Aorta (tissue), 5 donors: ENCODE measurements at regions not wholly inside any gene's neighbourhood (a gene's known extent, or its start where the extent isn't known, plus 50 kb on each side); places are given as distances from the start of the nearest gene placed in this dataset.
"Not testable (repeated sequence)": the region's sequence is repeated elsewhere in the genome, so short reads cannot be mapped to it uniquely, and the experiment has no call there.

Source experiments
- ATAC-seq: fragments of 200-7000 bp; cut with Tn5 transposase; one replicate; pipeline ENCODE4 v1.9.1; 2022; ENCODE audit warnings: moderate library complexity; ENCODE audit not compliant: low FRiP score
- DNase-seq, 2 donors: peaks; one replicate each; pipeline ENCODE4 v3.0.0-alpha.2; 2020
- H3K27ac ChIP-seq, 2 donors: one replicate each; pipeline ENCODE4 v1.5.1; 2013; ENCODE audit warnings: low read length in 2 of 2, mild to moderate bottlenecking in 2 of 2, moderate library complexity in 2 of 2, control low read depth in 1 of 2, inconsistent platforms in 1 of 2, low read depth in 1 of 2
- H3K27me3 ChIP-seq, 2 donors: one replicate each; pipeline ENCODE4 v1.6.1; 2013; ENCODE audit warnings: control low read depth in 1 of 2, low read length in 1 of 2, mild to moderate bottlenecking in 1 of 2, moderate library complexity in 1 of 2; ENCODE audit not compliant: insufficient read depth in 2 of 2, control insufficient read depth in 1 of 2
- H3K36me3 ChIP-seq, 2 donors: one replicate each; pipeline ENCODE4 v1.6.1; 2013; ENCODE audit warnings: control low read depth in 1 of 2, low read length in 1 of 2, mild to moderate bottlenecking in 1 of 2; ENCODE audit not compliant: insufficient read depth in 2 of 2, control insufficient read depth in 1 of 2
- H3K4me1 ChIP-seq, 2 donors: one replicate each; pipeline ENCODE4 v1.6.1; 2013; ENCODE audit warnings: low read length in 2 of 2, control low read depth in 1 of 2, mild to moderate bottlenecking in 1 of 2, moderate library complexity in 1 of 2; ENCODE audit not compliant: insufficient read depth in 2 of 2, control insufficient read depth in 1 of 2
- H3K4me3 ChIP-seq, 2 donors: one replicate each; pipeline ENCODE4 v1.5.1; 2013; ENCODE audit warnings: low read length in 2 of 2, control low read depth in 1 of 2, mild to moderate bottlenecking in 1 of 2
- H3K9me3 ChIP-seq: one replicate; pipeline ENCODE4 v1.6.1; 2013; ENCODE audit warnings: mild to moderate bottlenecking, low read length; ENCODE audit not compliant: control insufficient read depth
- WGBS, 2 donors: extraction: QIAGEN DNeasy Blood & Tissue Kit; methylation state at CpG; one replicate each; pipeline ENCODE4 v1.1.7; 2013; 5-methylcytosine and 5-hydroxymethylcytosine counted together
- intact Hi-C, 2 donors: fragments of 100-400 bp; cut with DNase I; formaldehyde crosslinking; loops; one replicate each; pipeline versions ENCODE4 v1.14.2 to v1.15.0; 2022
- donor health status: healthy with polysubstance abuse.
- donor health status: Bipolar disorder and iron deficiency.
- donor health status: DM: no; HTN: no; CAD: no.
- donor health status: DM: no; HTN: no; CAD: no.
- donor health status: DM: yes; HTN: yes; CAD: no.

DNA sequence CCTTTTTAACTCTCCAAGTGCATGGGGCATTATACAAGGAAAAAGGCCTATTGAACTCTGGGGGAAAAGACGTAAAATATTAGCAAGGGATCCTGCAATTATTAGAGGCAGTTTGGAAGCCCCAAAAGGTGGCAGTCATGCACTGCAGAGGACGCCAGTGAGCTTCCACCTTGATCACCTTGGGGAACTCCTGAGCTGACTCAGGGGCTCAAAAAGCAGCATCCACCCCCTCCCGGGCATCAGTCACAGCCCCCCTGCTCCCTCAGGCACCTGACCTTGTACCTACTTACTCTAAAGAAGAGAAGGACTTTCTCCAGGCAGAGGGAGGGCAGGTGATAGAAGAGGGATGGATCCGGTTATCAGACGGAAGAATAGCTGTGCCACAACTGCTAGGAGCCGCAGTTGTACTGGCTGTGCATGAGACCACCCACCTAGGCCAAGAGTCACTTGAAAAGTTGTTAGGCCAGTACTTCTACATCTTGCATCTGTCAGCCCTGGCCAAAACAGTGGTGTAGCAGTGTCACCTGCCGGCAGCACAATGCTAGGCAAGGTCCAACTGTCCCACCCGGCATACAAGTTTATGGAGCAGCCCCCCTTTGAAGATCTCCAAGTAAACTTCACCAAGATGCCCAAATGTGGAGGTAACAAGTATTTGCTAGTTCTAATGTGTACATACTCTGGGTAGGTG, 601.6 kb downstream of the UQCRFS1 start:
- H3K36me3 ChIP-seq, intact Hi-C loops, H3K4me1 ChIP-seq, H3K27me3 ChIP-seq, H3K9me3 ChIP-seq, ATAC-seq, DNase-seq, H3K27ac ChIP-seq, H3K4me3 ChIP-seq: not testable (repeated sequence)
- 81 to 85% methylated on average over 8 of the region's 8 CpGs for WGBS, 2 donors

DNA sequence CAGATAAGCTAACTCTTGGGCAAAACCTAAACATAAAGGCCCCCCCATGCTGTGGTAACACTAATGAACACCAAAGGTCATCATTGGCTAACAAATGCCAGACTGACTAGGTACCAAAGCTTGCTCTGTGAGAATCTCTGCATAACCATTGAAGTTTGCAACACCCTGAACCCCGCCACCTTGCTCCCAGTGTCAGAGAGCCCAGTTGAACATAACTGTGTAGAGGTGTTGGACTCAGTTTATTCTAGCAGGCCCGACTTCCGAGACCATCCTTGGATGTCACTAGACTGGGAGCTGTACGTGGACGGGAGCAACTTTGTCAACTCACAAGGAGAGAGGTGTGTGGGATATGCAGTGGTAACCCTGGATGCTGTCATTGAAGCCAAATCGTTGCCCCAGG, 602.2 kb downstream of the UQCRFS1 start:
- H3K9me3 ChIP-seq = no peaks in the 10 kb centered on the region
- WGBS, 2 donors = 82 to 83% methylated on average over 6 of the region's 6 CpGs

DNA sequence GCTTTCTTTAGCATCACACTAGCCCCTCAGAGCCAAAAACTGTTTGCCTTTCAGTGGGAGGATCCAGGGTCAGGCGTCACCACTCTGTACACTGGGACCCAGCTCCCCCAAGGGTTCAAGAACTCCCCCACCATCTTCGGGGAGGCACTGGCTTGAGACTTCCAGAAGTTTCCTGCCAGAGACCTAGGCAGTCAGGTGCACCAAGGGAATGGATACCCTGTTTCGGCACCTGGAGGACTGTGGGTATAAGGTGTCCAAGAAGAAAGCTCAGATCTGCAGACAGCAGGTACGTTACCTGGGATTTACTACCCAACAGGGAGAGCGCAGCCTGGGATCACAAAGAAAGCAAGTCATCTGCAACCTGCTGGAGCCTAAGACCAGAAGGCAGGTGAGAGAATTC, 603.0 kb downstream of the UQCRFS1 start:
- no peaks in the 10 kb centered on the region for H3K36me3 ChIP-seq
- WGBS, 2 donors = 85 to 91% methylated on average over 5 of the region's 5 CpGs
- no peaks in the 10 kb centered on the region for H3K27me3 ChIP-seq
- H3K27ac ChIP-seq = no peak overlapping the region
- no peaks in the 10 kb centered on the region for H3K4me1 ChIP-seq
- no peaks in the 10 kb centered on the region for H3K9me3 ChIP-seq
- ATAC-seq = no peak
- no peak overlapping the region for H3K4me3 ChIP-seq
- DNase-seq = no peak
- intact Hi-C loops = no loop called here

More for the DNA sequence above, 602.2 kb downstream of the UQCRFS1 start:
- no peak for DNase-seq
- intact Hi-C loops = no loop called here
- no peak for ATAC-seq
- Histone ChIP-seq H3K36me3 (no peaks in the 10 kb centered on the region), H3K27ac (no peak overlapping the region), H3K27me3 (no peaks in the 10 kb centered on the region), H3K4me1 (no peaks in the 10 kb centered on the region), H3K4me3 (no peak overlapping the region)

DNA sequence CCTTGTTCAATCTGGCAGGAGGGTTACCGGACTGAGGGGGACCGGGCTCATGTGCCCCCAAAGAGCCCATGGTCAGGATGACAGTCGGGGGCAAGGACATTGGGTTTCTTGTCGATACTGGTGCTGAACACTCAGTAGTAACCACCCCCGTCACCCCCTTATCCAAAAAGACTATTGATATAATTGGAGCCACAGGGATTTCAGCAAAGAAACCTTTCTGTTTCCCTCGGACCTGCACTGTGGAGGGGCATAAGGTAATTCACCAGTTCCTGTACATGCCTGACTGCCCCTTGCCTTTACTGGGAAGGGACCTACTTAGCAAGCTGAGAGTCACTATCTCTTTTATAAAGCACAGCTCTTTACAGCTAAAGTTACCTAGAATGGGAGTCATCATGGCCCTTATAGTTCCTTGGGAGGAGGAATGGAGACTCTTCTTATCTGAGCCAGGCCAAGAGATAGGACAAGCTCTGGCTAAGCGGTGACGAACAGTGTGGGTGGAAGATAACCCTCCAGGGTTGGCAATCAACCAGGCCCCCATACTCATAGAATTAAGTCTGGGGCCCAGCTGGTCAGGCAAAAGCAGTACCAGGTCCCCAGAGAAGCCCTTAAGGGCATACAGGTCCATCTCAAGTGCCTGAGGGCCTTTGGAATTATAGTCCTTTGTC, 603.7 kb downstream of the UQCRFS1 start:
- WGBS, 2 donors = 77 to 88% methylated on average over 8 of the region's 8 CpGs
- Histone ChIP-seq H3K9me3 (no peaks in the 10 kb centered on the region), H3K27me3 (no peaks in the 10 kb centered on the region), H3K36me3 (no peaks in the 10 kb centered on the region), H3K27ac (no peak overlapping the region), H3K4me3 (no peak overlapping the region), H3K4me1 (no peaks in the 10 kb centered on the region)
- intact Hi-C loops = no loop called here
- no peak for ATAC-seq
- no peak for DNase-seq

DNA sequence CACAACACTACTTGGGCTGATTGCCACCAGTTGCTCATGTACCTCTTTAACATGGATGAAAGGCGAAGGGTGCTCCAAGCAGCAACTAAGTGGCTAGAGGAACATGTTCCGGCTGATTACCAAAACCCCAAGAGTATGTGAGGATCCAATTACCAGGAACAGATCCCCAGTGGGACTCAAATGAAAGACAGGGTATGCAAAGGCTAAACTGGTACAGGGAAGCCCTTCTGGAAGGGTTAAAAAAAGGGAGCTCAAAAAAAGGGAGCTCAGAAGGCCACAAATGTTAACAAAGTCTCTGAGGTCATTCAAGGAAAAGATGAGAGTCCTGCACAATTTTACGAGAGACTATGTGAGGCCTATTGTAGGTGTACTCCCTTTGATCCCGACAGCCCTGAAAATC, 604.7 kb downstream of the UQCRFS1 start:
- no peaks in the 10 kb centered on the region for H3K36me3 ChIP-seq
- 85 to 90% methylated on average over 4 of the region's 4 CpGs for WGBS, 2 donors
- no peak for ATAC-seq
- DNase-seq = no peak
- intact Hi-C loops = no loop called here
- no peak overlapping the region for H3K4me3 ChIP-seq
- H3K27me3 ChIP-seq = no peaks in the 10 kb centered on the region
- no peak overlapping the region for H3K27ac ChIP-seq
- H3K9me3 ChIP-seq = no peaks in the 10 kb centered on the region
- no peaks in the 10 kb centered on the region for H3K4me1 ChIP-seq

DNA sequence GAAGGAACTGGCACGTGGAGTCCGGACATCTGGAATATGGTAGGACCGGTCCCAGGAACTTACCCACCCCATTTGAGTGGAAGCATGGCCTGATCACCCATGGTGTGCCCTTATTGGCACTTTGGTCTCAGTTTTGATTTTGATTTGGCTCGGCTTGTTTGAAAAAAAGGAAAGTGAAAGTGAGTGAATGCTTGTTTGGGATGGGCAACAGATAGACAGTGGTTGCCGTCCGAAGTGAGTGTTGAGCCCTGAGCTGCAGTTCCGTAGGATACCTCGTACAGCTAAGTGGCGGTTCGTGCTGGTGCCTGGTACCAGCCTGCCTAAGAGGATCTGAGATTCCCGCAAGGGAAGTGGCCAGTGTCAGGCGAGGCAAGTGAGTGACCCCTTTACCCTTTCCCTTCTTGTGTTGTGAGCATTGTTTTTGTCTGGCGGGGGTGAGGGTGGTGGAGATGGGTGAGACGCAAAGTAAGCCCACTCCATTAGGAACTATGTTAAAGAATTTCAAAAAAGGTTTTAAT, 605.8 kb downstream of the UQCRFS1 start:
- Histone ChIP-seq H3K36me3 (no peaks in the 10 kb centered on the region), H3K9me3 (no peaks in the 10 kb centered on the region), H3K4me3 (no peak overlapping the region), H3K4me1 (no peaks in the 10 kb centered on the region), H3K27ac (no peak overlapping the region), H3K27me3 (no peaks in the 10 kb centered on the region)
- DNase-seq (no peak), ATAC-seq (no peak)
- WGBS, 2 donors = 92 to 95% methylated on average over 14 of the region's 14 CpGs
- intact Hi-C loops = no loop called here

DNA sequence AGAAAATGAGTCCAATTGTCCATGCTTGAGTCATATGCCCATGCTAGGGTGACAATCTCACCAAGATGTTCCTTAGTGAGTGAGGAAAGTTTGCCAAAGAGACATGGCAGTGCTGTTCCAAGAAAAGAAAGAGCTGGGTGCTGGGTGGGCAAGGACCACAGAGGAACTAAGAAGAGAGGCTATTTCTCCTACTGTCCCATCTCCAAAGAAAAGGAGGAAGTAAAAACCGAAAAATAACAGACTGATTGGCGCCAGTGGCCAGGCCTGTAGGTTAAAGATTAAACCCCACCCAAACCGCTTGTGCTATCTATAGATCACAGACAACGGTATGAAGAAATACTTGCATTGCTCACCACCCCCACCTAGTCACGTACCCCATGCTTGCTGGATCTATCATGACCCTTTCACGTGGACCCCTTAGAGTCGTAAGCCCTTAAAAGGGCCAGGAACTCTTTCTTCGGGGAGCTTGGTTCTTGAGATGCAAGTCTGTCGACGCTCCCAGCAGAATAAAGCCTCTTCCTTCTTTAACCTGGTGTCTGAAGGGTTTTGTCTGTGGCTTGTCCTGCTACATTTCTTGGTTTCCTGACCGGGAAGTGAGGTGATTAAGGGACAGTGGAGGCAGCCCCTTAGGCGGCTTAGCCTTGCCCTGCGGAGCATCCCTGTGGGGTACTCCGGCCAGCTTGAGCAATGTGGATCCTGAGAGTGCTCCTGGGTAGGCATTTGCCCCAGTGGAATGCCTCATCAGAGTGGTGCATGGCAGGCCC, 606.5 kb downstream of the UQCRFS1 start:
- Histone ChIP-seq H3K4me3 (no peak overlapping the region), H3K9me3 (no peaks in the 10 kb centered on the region), H3K27ac (no peak overlapping the region), H3K27me3 (no peaks in the 10 kb centered on the region), H3K36me3 (no peaks in the 10 kb centered on the region), H3K4me1 (no peaks in the 10 kb centered on the region)
- WGBS, 2 donors = 85% methylated on average over 14 of the region's 14 CpGs
- intact Hi-C loops = no loop called here
- DNase-seq = no peak
- no peak for ATAC-seq

DNA sequence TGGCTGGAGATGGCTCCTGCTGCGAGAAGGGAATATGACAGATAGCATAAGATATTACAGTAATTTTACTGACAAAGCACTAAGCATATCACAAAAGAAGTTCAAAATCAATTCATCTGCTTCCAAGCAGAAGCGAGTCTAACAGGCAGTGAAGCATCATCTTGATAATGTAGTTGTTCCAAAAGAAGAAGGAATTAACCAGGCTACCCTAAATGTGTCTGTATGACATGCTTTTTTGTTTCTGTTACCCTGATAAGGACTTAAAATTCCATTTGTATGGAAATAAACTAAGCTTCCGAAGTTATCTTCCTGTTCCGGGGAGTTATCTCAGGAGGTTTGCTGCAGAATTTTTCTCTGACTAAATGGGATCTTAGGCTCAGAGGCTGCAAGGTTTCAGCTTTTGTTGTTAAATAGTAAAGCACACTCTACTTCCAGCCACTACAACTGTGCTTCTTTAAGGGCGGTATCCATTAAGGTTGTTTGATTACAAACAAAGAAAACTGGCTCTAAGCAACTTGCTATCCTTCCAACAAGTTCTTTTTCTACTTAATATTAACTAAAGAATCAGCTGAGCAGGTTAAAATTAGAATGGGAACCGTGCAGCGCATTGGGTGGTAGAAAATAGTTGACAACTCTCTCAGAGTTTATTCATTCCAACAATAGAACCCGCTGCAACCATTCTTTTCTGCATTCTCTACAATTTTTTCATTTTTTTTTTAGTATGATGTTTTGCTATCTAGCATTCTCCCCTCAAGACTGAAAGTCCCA, 607.3 kb downstream of the UQCRFS1 start:
- no peak overlapping the region for H3K27ac ChIP-seq
- H3K36me3 ChIP-seq = no peaks in the 10 kb centered on the region
- no peaks in the 10 kb centered on the region for H3K9me3 ChIP-seq
- no peak overlapping the region for H3K4me3 ChIP-seq
- DNase-seq = no peak
- ATAC-seq = no peak
- intact Hi-C loops = no loop called here
- no peaks in the 10 kb centered on the region for H3K4me1 ChIP-seq
- 75 to 87% methylated on average over 8 of the region's 8 CpGs for WGBS, 2 donors
- no peaks in the 10 kb centered on the region for H3K27me3 ChIP-seq
